NCI-H2081 treated with DMSO at 0.1 percent for 48 hours (cell line): ENCODE measurements at regions not wholly inside any gene's neighbourhood (a gene's known extent, or its start where the extent isn't known, plus 50 kb on each side); places are given as distances from the start of the nearest gene placed in this dataset.

ENCODE experiments used
- DNase-seq: peaks from one replicate; lab custom pipeline; 2025; lab: John Stamatoyannopoulos, UW

DNA sequence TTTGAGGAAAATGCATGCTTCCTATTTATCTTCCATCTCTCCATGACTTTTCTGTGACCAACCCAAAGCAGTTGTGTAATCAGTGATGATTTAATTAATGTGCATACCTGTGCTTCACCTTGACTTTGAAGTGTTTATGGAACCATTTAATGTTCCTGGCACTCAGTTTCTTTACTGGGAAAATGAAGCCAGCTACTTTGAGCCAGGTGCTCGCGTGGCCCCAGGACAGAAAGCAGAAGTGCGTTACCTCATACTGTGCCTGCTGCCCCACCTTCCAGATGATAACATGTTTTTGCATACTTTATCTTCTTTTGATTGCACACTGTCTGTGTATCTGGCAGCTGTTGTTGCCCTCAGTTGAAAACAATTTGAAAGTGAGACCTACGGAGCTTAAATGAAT is 61.3 kb downstream of the PMAIP1 start:
- DNase-seq: peak; percentile 11

DNA sequence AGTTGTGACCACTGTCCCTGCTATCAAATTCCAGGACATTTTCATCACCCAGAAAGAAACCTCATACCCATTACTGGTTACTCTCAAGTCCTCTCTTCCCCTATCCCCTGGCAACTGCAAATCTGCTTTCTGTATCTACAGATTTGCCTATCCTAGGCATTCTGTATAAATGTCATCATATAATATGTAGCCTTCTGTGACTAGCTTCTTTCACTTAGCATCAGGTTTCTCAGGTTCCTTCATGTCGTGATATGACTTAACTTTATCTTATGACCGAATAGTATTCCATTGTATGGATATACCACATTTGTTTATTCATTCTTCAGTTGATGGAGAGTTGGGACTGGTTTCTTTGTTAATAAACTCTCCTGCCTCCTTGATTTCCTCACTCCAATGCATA is 60.5 kb downstream of the PMAIP1 start:
- DNase-seq: no peak

DNA sequence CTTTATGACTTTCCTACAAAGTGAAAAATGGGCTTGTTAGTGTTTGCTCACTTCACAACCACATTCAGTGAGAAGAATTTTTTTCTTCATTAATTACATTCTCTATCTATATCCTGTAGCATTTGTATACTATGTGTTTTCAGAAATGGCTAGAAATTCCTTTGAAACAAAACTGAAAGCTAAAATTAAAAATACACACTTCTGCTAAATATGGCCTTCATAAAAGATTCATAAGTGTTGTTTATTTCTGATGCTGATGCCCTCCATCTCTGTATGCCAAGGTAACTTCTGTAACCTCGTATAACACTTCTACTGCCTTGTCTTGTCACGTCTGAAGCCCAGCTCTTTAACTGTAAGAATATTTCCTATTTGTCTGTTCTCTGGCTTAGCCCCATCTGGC is 59.8 kb downstream of the PMAIP1 start:
- DNase-seq: no peak

DNA sequence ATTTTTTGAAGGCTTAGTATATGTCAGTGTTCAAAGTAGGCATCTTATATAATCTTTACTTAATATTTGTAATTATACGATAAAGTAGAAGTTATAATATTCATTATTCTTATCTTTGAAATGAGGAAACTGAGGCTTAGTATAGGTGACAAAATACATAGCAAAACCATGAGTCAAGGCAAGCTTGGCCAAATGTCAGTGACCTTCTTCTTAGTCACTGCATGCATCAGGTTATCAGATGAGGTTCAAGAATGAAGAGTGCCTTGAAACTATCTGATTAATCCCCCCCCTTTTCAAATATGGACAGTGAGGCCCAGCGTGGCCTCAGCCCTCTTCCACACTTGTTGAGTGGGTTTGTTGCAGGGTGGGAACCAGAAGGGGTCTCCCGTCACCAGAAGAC is 59.3 kb downstream of the PMAIP1 start:
- DNase-seq: no peak

DNA sequence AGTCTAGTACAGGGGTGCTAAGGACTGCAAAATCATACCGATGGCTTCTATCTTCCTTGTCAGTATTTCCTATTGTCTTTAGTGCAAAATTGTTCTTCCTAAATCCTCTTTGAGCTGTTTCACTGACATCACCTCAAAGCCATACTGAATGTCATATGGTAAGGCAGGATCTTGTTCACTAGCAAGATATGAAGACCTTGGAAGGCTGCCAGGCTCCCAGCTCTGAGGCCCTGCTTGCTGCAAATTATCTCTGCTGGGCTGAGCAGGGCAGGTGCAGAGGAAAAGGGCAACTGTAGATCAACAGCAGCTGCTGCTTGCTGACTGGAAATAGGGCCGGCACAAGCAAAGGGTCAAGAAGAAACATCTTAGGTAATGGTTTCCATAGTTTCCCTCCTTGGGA is 58.2 kb downstream of the PMAIP1 start:
- peak; percentile 68 for DNase-seq

DNA sequence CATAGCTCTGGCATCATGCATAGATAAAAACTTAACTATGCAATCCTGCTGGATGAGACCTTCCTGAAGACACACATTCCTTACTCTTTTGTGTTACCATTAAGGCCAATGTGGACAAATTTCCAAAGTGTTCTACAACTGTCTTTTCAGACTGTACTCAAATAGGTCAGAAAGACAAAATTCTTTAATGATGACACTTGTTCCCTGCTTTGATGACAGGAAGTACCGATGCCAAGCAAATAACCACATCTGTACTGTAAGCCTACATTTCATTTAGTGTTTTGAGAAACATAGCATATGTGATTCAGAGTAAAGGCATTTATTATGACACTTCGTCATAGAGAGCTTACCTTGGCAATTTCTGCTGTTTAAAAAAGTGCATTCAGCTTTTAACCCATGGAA is 55.0 kb downstream of the PMAIP1 start:
- DNase-seq: no peak

DNA sequence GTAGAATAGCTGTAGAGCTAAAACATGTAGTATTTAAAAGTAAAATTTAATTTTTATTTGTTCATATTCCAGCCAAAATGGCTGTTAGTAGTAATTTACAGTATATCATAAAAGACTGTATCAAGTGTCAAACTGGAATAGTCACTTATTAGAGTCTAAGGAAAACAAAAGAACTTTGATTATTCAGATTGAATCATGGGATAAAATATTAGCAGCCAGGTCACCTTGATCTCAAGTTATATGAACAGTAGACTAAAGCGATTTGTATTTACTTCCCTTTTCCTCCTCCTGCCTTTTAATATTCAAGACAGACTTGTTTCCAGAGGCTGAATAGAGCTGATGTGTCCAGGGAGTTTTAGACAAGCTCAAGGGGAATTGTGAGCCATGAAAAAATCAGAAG is 54.4 kb downstream of the PMAIP1 start:
- DNase-seq: no peak
